ENCODE measurements at regions not wholly inside any gene's neighbourhood (a gene's known extent, or its start where the extent isn't known, plus 50 kb on each side); places are given as distances from the start of the nearest gene placed in this dataset.

GRCh38 chr11:122033193-122033592 lies 82.8 kb downstream of the BLID start:
- Mint-ChIP-seq H3K27ac (no peak overlapping the region), H3K9me3 (no peaks in the 10 kb centered on the region), H3K4me1 (ENCODE audit: low read depth in 2 of 2) (no peaks in the 10 kb centered on the region), H3K27me3 (peaks cover 9 to 20% of the 10 kb centered on the region in 2 donors), H3K4me3 (no peak overlapping the region), H3K36me3 (no peaks in the 10 kb centered on the region)
- ATAC-seq, result no peak
- no peak for DNase-seq (ENCODE audit: low spot score)

DNA sequence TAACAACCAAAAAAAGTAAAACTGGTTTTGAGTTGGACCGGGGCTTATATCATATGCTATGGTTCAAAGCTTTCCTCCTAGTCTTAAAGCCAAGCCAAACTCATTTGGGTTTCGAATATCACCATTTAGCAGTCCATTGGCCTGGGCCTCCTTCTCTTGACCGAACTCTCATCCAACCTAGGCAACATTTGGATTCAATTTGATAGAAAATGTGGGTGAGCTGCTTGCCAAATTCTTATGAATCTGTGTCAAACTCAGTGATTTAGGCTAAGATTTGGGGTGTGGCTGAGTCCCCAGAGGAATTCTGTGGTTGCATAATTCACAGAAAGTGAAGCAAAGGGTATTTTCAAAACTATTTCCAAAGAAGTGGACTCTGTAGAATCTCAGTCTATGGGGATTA lies 83.7 kb downstream of the BLID start:
- Mint-ChIP-seq H3K27ac (no peak overlapping the region), H3K4me3 (no peak overlapping the region), H3K9me3 (no peaks in the 10 kb centered on the region), H3K27me3 (peaks cover 4 to 20% of the 10 kb centered on the region in 2 donors), H3K36me3 (no peaks in the 10 kb centered on the region), H3K4me1 (ENCODE audit: low read depth in 2 of 2) (no peaks in the 10 kb centered on the region)
- DNase-seq (ENCODE audit: low spot score) (no peak), ATAC-seq (no peak)

DNA sequence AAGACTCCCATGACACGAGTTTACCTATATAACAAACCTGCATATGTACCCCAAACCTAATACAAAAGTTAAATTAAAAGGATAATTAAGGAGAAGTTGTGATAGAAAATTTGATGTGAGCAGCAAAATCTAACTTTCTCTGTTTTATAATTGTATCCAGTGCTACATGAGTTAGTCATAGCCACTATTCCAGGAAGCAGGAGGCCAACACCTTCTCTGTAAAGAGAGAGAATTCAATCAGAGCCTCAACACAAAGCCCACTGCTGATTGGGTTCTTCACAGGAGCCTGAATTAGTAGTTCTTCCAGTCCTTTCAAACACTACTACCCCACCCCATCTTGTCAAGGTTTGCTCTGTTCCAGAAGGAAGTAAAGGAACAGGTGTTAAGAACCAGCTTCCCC lies 84.2 kb downstream of the BLID start:
- H3K27ac Mint-ChIP-seq, result no peak overlapping the region
- H3K36me3 Mint-ChIP-seq, result no peaks in the 10 kb centered on the region
- H3K9me3 Mint-ChIP-seq, result no peaks in the 10 kb centered on the region
- DNase-seq (ENCODE audit: low spot score), result no peak
- no peak for ATAC-seq
- no peaks in the 10 kb centered on the region for H3K4me1 Mint-ChIP-seq (ENCODE audit: low read depth in 2 of 2)
- peaks cover 4 to 24% of the 10 kb centered on the region in 2 donors for H3K27me3 Mint-ChIP-seq
- H3K4me3 Mint-ChIP-seq, result no peak overlapping the region

DNA sequence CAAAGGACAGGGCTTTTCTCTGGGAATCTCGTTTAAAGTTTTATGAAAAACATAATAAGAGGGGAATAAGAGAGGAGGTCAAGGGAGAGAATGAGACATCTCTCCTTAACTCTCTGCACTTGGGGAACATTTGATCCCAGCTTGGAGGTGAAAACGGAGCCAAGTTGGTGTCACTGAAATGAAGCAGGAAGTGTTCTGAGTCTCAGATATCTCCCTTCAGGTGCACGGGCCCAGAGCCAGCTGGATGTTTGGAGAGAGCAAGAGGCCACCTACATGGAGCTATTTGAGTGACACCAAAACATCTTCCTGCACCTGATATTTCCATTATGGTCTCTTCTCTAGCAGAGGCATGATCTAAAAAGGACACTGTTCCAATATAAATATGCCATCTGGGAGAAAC lies 85.7 kb downstream of the BLID start:
- Mint-ChIP-seq H3K36me3 (no peaks in the 10 kb centered on the region), H3K4me1 (ENCODE audit: low read depth in 2 of 2) (no peaks in the 10 kb centered on the region), H3K27me3 (peaks cover 8 to 34% of the 10 kb centered on the region in 2 donors), H3K27ac (no peak overlapping the region), H3K9me3 (no peaks in the 10 kb centered on the region), H3K4me3 (no peak overlapping the region)
- ATAC-seq (no peak), DNase-seq (ENCODE audit: low spot score) (no peak)

- H3K4me1 Mint-ChIP-seq (ENCODE audit: low read depth in 2 of 2), result no peaks in the 10 kb centered on the region
- no peak overlapping the region for H3K27ac Mint-ChIP-seq
- ATAC-seq, result no peak
- DNase-seq (ENCODE audit: low spot score), result no peak
- no peaks in the 10 kb centered on the region for H3K36me3 Mint-ChIP-seq
- H3K27me3 Mint-ChIP-seq, result peaks cover 11 to 24% of the 10 kb centered on the region in 2 donors
- H3K4me3 Mint-ChIP-seq, result no peak overlapping the region
- H3K9me3 Mint-ChIP-seq, result no peaks in the 10 kb centered on the region
These were observed 87.5 kb downstream of the BLID start for GRCh38 chr11:122028545-122028944.

- no peak overlapping the region for H3K27ac Mint-ChIP-seq
- H3K4me3 Mint-ChIP-seq, result no peak overlapping the region
- no peak for DNase-seq (ENCODE audit: low spot score)
- no peaks in the 10 kb centered on the region for H3K9me3 Mint-ChIP-seq
- ATAC-seq, result no peak
- peaks cover 10 to 24% of the 10 kb centered on the region in 2 donors for H3K27me3 Mint-ChIP-seq
- no peaks in the 10 kb centered on the region for H3K36me3 Mint-ChIP-seq
- H3K4me1 Mint-ChIP-seq (ENCODE audit: low read depth in 2 of 2), result no peaks in the 10 kb centered on the region
These were observed 88.0 kb downstream of the BLID start for GRCh38 chr11:122028036-122028435.

- Mint-ChIP-seq H3K4me1 (ENCODE audit: low read depth in 2 of 2) (no peaks in the 10 kb centered on the region), H3K4me3 (no peak overlapping the region), H3K27ac (no peak overlapping the region), H3K27me3 (peaks cover 9 to 33% of the 10 kb centered on the region in 2 donors), H3K36me3 (no peaks in the 10 kb centered on the region), H3K9me3 (no peaks in the 10 kb centered on the region)
- DNase-seq (ENCODE audit: low spot score) (no peak), ATAC-seq (no peak)
These were observed 90.3 kb downstream of the BLID start for GRCh38 chr11:122025757-122026156.

DNA sequence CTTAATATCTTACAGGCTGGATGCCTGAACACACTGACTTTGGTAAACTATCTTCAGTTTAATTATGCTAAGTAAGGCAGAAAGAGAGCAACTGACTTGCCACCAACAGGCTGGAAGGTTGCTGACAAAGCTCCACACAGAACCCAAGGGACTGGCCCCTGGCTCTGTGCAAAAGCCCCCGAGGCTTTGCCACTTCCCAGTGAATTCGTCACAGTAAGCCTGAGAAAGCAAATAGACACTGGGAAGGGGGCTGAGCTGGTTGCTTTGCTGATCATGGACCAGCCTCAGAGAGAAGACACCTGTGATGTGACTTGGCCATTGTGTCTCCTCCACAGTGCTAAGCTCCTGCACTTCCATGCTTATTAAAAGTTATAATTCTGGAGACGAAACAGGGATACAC lies 91.7 kb downstream of the BLID start:
- H3K4me3 Mint-ChIP-seq, result no peak overlapping the region
- no peaks in the 10 kb centered on the region for H3K4me1 Mint-ChIP-seq (ENCODE audit: low read depth in 2 of 2)
- peaks cover 9 to 33% of the 10 kb centered on the region in 2 donors for H3K27me3 Mint-ChIP-seq
- H3K27ac Mint-ChIP-seq, result no peak overlapping the region
- DNase-seq (ENCODE audit: low spot score), result no peak
- H3K36me3 Mint-ChIP-seq, result no peaks in the 10 kb centered on the region
- ATAC-seq, result no peak
- H3K9me3 Mint-ChIP-seq, result no peaks in the 10 kb centered on the region

DNA sequence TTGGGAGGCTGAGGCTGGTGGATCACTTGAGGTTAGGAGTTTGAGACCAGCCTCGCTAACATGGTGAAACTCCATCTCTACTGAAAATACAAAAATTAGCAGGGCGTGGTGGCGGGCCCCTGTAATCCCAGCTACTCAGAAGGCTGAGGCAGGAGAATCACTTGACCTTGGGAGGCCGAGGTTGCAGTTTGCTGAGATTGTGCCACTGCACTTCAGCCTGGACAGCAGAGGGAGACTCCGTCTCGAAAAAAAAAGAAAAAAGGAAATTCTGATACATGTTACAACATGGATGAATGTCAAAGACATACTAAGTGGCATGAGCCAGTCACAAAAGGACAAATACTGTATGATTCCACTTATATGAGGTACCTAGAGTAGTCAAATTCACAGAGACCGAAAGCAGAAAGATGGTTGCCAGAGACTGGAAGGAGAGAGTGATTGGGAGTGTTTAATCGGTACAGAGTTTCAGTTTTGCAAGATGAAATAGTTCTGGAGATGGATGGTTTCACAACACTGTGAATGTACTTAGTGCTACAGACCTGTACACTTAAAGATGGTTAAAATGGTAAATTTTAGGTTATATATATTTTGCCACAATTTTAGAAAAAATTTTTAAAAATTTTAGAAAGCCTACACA lies 92.3 kb downstream of the BLID start:
- Mint-ChIP-seq H3K27me3 (peaks cover 9 to 33% of the 10 kb centered on the region in 2 donors), H3K27ac (no peak overlapping the region), H3K4me3 (no peak overlapping the region), H3K36me3 (no peaks in the 10 kb centered on the region), H3K4me1 (ENCODE audit: low read depth in 2 of 2) (no peaks in the 10 kb centered on the region), H3K9me3 (no peaks in the 10 kb centered on the region)
- no peak for DNase-seq (ENCODE audit: low spot score)
- no peak for ATAC-seq

- no peak overlapping the region for H3K27ac Mint-ChIP-seq
- no peak overlapping the region for H3K4me3 Mint-ChIP-seq
- no peak for ATAC-seq
- no peaks in the 10 kb centered on the region for H3K9me3 Mint-ChIP-seq
- no peaks in the 10 kb centered on the region for H3K4me1 Mint-ChIP-seq (ENCODE audit: low read depth in 2 of 2)
- peaks cover 9 to 24% of the 10 kb centered on the region in 2 donors for H3K27me3 Mint-ChIP-seq
- no peak for DNase-seq (ENCODE audit: low spot score)
- no peaks in the 10 kb centered on the region for H3K36me3 Mint-ChIP-seq
These were observed 93.4 kb downstream of the BLID start for GRCh38 chr11:122022646-122023045.

GRCh38 chr11:122020902-122021301 lies 95.1 kb downstream of the BLID start:
- DNase-seq (ENCODE audit: low spot score), result no peak
- no peak overlapping the region for H3K4me3 Mint-ChIP-seq
- no peaks in the 10 kb centered on the region for H3K4me1 Mint-ChIP-seq (ENCODE audit: low read depth in 2 of 2)
- no peak overlapping the region for H3K27ac Mint-ChIP-seq
- ATAC-seq, result no peak
- H3K36me3 Mint-ChIP-seq, result no peaks in the 10 kb centered on the region
- no peaks in the 10 kb centered on the region for H3K9me3 Mint-ChIP-seq
- peaks cover 5 to 10% of the 10 kb centered on the region in 2 donors for H3K27me3 Mint-ChIP-seq

DNA sequence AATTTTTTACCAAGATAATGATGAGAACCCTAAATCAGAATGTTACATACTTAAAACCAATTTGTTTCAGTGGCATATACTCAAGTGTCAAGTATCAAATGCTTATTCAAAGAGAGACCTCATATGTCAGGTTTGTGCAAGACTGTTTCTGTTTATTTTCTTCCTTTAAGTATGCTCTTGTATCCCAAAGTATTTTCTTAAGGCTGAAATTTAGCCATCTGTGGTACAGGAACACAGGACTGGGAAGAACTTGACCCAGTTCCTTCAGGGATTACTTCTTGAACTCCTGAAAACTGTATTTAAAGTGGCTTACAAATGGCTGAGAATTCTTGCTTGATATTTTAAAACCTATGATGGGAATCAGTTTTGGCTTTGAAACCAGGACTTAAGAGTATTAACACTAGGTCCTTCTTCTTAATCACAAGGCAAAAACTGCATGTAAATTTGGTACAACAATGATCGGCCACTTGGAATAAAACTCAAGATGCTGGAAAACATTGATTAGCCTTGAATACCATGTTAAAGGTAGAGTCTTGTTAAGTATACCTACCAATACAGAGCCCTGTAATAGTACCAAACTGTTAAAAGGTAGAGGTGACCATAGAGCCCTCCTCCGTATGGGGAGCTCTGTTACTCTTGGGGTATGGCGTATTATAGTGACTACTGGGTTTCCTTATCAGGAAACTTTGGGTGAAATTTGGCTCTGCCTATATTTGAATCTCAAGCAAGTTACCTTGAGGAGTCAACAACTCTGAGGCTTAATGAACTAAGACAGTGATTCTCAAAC lies 95.9 kb downstream of the BLID start:
- no peak overlapping the region for H3K27ac Mint-ChIP-seq
- DNase-seq (ENCODE audit: low spot score) (no peak), ATAC-seq (no peak)
- H3K4me3 Mint-ChIP-seq, result no peak overlapping the region
- no peaks in the 10 kb centered on the region for H3K4me1 Mint-ChIP-seq (ENCODE audit: low read depth in 2 of 2)
- no peaks in the 10 kb centered on the region for H3K9me3 Mint-ChIP-seq
- peaks cover 5 to 9% of the 10 kb centered on the region in 2 donors for H3K27me3 Mint-ChIP-seq
- no peaks in the 10 kb centered on the region for H3K36me3 Mint-ChIP-seq

- H3K27ac Mint-ChIP-seq, result no peak overlapping the region
- H3K27me3 Mint-ChIP-seq, result peaks cover 2 to 13% of the 10 kb centered on the region in 2 donors
- no peaks in the 10 kb centered on the region for H3K36me3 Mint-ChIP-seq
- H3K4me3 Mint-ChIP-seq, result no peak overlapping the region
- no peak for DNase-seq (ENCODE audit: low spot score)
- H3K9me3 Mint-ChIP-seq, result peaks cover 3% of the 10 kb centered on the region
- no peaks in the 10 kb centered on the region for H3K4me1 Mint-ChIP-seq (ENCODE audit: low read depth in 2 of 2)
- no peak for ATAC-seq
These were observed 108.4 kb downstream of the BLID start for GRCh38 chr11:122007601-122008071.

DNA sequence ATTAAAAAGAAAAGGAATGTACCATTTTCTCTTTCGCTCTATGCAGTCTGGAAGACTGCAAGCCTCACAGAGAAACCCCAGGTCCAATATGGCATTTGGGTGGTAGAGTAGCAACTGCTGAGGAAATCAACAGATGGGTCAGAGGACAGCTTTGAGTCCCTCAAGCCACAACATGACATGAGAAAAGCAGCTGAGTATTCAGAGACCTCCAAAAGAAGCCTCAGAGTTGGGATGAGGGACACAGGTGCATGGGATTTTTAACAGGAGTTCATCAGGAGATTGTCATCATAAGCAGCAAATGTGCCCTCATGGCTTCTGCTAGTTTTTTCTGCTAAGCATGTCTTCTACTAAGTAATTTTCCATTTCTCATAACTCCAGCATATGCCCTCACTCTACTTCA lies 111.6 kb downstream of the BLID start:
- Mint-ChIP-seq H3K27me3 (peaks cover 6 to 30% of the 10 kb centered on the region in 2 donors), H3K4me3 (no peak overlapping the region), H3K27ac (no peak overlapping the region), H3K36me3 (no peaks in the 10 kb centered on the region), H3K9me3 (peaks cover 3% of the 10 kb centered on the region), H3K4me1 (ENCODE audit: low read depth in 2 of 2) (no peaks in the 10 kb centered on the region)
- DNase-seq (ENCODE audit: low spot score) (no peak), ATAC-seq (no peak)

Data from natural killer cell treated with Interleukin-12 subunit alpha and Interleukin-12 subunit beta and Interleukin-15 and Interleukin-18, amount 100 ng/mL, for 72 hours (primary cell).